GM12878 (cell line): ENCODE measurements at regions not wholly inside any gene's neighbourhood (a gene's known extent, or its start where the extent isn't known, plus 50 kb on each side); places are given as distances from the start of the nearest gene placed in this dataset.

Experiments used
- CREB1 ChIP-seq: IDR thresholded peaks from 2 replicates; pipeline ENCODE4 v1.6.1; 2012; ENCODE audit warnings: low read depth, mild to moderate bottlenecking, inconsistent platforms
- EP300 ChIP-seq, 2 experiments: fragments of 150-350 bp in 1 of 2; IDR thresholded peaks; 2 replicates each; pipeline ENCODE4 v1.6.1; 2011 to 2012; ENCODE audit warnings: low read depth in 2 of 2, low read length in 2 of 2, borderline replicate concordance in 1 of 2, improper control_type of control experiment in 1 of 2, inconsistent platforms in 1 of 2; ENCODE audit not compliant: control insufficient read depth in 1 of 2
- HCFC1 ChIP-seq: fragments of 150-350 bp; IDR thresholded peaks from 2 replicates; pipeline ENCODE4 v1.6.1; 2014; ENCODE audit warnings: low read length
- JUNB ChIP-seq: IDR thresholded peaks from 2 replicates; pipeline ENCODE4 v1.6.1; 2016; ENCODE audit warnings: antibody characterized with exemption, mild to moderate bottlenecking
- NRF1 ChIP-seq: conservative IDR thresholded peaks from 2 replicates; pipeline ENCODE4 v1.6.1; 2011; ENCODE audit warnings: mild to moderate bottlenecking, low read depth, low read length, improper control_type of control experiment
- SRF ChIP-seq, 2 experiments: IDR thresholded peaks; 2 replicates each; pipeline ENCODE4 v1.6.1; 2011; ENCODE audit warnings: low read depth in 2 of 2, low read length in 2 of 2, mild to moderate bottlenecking in 1 of 2, moderate library complexity in 1 of 2
- ZSCAN29 ChIP-seq: fragments of 450-650 bp; IDR thresholded peaks from 2 replicates; pipeline ENCODE4 v1.6.1; 2017; ENCODE audit warnings: mild to moderate bottlenecking, moderate library complexity
- TF ChIP-seq, protein P1 (sequence below), 3 experiments: IDR thresholded peaks in 2 of 3; conservative IDR thresholded peaks in 1 of 3; 2 replicates each; pipeline ENCODE4 v1.5.1; 2011; ENCODE audit warnings: low read depth in 3 of 3, low read length in 3 of 3, mild to moderate bottlenecking in 3 of 3, control low read depth in 2 of 3, moderate library complexity in 2 of 3, inconsistent platforms in 1 of 3, mixed read lengths in 1 of 3; ENCODE audit not compliant: control insufficient read depth in 2 of 3, insufficient read depth in 1 of 3; ENCODE audit errors: extremely low read depth in 1 of 3
- TF ChIP-seq, protein P2 (sequence below): fragments of 450-650 bp; IDR thresholded peaks from 2 replicates; pipeline ENCODE4 v1.6.1; 2016; ENCODE audit warnings: mild to moderate bottlenecking, moderate library complexity, borderline replicate concordance
- TF ChIP-seq, protein P3 (sequence below): fragments of 450-650 bp; conservative IDR thresholded peaks from 2 replicates; pipeline ENCODE4 v1.6.1; 2017; ENCODE audit warnings: mild to moderate bottlenecking, moderate library complexity
- TF ChIP-seq, protein P4 (sequence below): IDR thresholded peaks from 2 replicates; pipeline ENCODE4 v1.6.1; 2012; ENCODE audit warnings: low read depth, low read length, improper control_type of control experiment
- TF ChIP-seq, protein P5 (sequence below): fragments of 450-650 bp; IDR thresholded peaks from 2 replicates; pipeline ENCODE4 v1.6.1; 2017; ENCODE audit warnings: mild to moderate bottlenecking

DNA sequence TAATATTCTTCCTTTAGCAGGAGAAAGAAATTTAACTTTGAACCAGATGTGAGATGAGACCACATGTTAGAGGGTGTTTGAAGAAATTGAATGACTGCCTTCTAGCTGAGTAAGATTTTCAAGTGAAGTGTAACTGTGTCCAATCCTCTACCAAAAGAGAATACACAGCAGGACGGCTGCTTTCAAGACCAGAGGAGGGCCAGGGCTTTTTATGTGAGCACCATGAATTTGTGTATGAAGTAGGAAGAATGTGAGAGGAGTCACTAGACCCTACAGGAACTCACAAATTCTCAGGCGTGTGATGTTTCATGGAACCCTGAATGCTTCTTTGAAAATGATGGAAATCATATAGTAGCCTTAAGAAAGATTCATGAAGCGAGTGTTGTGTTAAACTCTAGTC lies 56.8 kb upstream of the SPACA1 start:
- TF ChIP-seq CREB1 (no peak), EP300 (IDR thresholded peaks at IDR 0.05; ENCODE audit: borderline replicate concordance in 1 of 2, control insufficient read depth in 1 of 2, low read depth in 2 of 2, low read length in 2 of 2) (no peak), SRF (IDR thresholded peaks at IDR 0.05; ENCODE audit: low read depth in 2 of 2, low read length in 2 of 2) (no peak), HCFC1 (no peak), JUNB (no peak), NRF1 (no peak), ZSCAN29 (no peak)
- TF ChIP-seq, protein P1, sequence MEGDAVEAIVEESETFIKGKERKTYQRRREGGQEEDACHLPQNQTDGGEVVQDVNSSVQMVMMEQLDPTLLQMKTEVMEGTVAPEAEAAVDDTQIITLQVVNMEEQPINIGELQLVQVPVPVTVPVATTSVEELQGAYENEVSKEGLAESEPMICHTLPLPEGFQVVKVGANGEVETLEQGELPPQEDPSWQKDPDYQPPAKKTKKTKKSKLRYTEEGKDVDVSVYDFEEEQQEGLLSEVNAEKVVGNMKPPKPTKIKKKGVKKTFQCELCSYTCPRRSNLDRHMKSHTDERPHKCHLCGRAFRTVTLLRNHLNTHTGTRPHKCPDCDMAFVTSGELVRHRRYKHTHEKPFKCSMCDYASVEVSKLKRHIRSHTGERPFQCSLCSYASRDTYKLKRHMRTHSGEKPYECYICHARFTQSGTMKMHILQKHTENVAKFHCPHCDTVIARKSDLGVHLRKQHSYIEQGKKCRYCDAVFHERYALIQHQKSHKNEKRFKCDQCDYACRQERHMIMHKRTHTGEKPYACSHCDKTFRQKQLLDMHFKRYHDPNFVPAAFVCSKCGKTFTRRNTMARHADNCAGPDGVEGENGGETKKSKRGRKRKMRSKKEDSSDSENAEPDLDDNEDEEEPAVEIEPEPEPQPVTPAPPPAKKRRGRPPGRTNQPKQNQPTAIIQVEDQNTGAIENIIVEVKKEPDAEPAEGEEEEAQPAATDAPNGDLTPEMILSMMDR (IDR thresholded peaks at IDR 0.05 in 2 of 3, conservative IDR thresholded peaks at IDR 0.05 in 1 of 3; ENCODE audit: control insufficient read depth in 2 of 3, extremely low read depth in 1 of 3, insufficient read depth in 1 of 3, low read depth in 3 of 3, low read length in 3 of 3): no peak
- TF ChIP-seq, protein P2, sequence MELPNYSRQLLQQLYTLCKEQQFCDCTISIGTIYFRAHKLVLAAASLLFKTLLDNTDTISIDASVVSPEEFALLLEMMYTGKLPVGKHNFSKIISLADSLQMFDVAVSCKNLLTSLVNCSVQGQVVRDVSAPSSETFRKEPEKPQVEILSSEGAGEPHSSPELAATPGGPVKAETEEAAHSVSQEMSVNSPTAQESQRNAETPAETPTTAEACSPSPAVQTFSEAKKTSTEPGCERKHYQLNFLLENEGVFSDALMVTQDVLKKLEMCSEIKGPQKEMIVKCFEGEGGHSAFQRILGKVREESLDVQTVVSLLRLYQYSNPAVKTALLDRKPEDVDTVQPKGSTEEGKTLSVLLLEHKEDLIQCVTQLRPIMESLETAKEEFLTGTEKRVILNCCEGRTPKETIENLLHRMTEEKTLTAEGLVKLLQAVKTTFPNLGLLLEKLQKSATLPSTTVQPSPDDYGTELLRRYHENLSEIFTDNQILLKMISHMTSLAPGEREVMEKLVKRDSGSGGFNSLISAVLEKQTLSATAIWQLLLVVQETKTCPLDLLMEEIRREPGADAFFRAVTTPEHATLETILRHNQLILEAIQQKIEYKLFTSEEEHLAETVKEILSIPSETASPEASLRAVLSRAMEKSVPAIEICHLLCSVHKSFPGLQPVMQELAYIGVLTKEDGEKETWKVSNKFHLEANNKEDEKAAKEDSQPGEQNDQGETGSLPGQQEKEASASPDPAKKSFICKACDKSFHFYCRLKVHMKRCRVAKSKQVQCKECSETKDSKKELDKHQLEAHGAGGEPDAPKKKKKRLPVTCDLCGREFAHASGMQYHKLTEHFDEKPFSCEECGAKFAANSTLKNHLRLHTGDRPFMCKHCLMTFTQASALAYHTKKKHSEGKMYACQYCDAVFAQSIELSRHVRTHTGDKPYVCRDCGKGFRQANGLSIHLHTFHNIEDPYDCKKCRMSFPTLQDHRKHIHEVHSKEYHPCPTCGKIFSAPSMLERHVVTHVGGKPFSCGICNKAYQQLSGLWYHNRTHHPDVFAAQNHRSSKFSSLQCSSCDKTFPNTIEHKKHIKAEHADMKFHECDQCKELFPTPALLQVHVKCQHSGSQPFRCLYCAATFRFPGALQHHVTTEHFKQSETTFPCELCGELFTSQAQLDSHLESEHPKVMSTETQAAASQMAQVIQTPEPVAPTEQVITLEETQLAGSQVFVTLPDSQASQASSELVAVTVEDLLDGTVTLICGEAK: no peak
- TF ChIP-seq, protein P3, sequence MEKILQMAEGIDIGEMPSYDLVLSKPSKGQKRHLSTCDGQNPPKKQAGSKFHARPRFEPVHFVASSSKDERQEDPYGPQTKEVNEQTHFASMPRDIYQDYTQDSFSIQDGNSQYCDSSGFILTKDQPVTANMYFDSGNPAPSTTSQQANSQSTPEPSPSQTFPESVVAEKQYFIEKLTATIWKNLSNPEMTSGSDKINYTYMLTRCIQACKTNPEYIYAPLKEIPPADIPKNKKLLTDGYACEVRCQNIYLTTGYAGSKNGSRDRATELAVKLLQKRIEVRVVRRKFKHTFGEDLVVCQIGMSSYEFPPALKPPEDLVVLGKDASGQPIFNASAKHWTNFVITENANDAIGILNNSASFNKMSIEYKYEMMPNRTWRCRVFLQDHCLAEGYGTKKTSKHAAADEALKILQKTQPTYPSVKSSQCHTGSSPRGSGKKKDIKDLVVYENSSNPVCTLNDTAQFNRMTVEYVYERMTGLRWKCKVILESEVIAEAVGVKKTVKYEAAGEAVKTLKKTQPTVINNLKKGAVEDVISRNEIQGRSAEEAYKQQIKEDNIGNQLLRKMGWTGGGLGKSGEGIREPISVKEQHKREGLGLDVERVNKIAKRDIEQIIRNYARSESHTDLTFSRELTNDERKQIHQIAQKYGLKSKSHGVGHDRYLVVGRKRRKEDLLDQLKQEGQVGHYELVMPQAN: no peak
- TF ChIP-seq, protein P4, sequence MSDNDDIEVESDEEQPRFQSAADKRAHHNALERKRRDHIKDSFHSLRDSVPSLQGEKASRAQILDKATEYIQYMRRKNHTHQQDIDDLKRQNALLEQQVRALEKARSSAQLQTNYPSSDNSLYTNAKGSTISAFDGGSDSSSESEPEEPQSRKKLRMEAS: no peak
- TF ChIP-seq, protein P5, sequence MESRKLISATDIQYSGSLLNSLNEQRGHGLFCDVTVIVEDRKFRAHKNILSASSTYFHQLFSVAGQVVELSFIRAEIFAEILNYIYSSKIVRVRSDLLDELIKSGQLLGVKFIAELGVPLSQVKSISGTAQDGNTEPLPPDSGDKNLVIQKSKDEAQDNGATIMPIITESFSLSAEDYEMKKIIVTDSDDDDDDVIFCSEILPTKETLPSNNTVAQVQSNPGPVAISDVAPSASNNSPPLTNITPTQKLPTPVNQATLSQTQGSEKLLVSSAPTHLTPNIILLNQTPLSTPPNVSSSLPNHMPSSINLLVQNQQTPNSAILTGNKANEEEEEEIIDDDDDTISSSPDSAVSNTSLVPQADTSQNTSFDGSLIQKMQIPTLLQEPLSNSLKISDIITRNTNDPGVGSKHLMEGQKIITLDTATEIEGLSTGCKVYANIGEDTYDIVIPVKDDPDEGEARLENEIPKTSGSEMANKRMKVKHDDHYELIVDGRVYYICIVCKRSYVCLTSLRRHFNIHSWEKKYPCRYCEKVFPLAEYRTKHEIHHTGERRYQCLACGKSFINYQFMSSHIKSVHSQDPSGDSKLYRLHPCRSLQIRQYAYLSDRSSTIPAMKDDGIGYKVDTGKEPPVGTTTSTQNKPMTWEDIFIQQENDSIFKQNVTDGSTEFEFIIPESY: no peak
